SK-N-SH (cell line): ENCODE measurements at regions not wholly inside any gene's neighbourhood (a gene's known extent, or its start where the extent isn't known, plus 50 kb on each side); places are given as distances from the start of the nearest gene placed in this dataset.

Source experiments
- CHD2 ChIP-seq: fragments of 150-350 bp; IDR thresholded peaks from 2 replicates; pipeline ENCODE4 v1.6.1; 2018; ENCODE audit warnings: low read length; ENCODE audit not compliant: partially characterized antibody
- EZH2phosphoT487 ChIP-seq: fragments of 200-600 bp; sonication (generic); IDR thresholded peaks from 2 replicates; pipeline ENCODE4 v1.6.1; 2017; ENCODE audit warnings: low read depth, mixed run types, mild to moderate bottlenecking, antibody characterized with exemption, moderate library complexity, borderline replicate concordance
- POLR2AphosphoS5 ChIP-seq: IDR thresholded peaks from 2 replicates; pipeline ENCODE4 v1.6.1; 2012; ENCODE audit warnings: low read depth, low read length

- TF ChIP-seq POLR2AphosphoS5 (no peak), CHD2 (no peak), EZH2phosphoT487 (no peak)
Observed at GRCh38 chr3:36600404-36600803, 163.9 kb downstream of the DCLK3 start.
